NT2/D1 (cell line): ENCODE measurements at regions not wholly inside any gene's neighbourhood (a gene's known extent, or its start where the extent isn't known, plus 50 kb on each side); places are given as distances from the start of the nearest gene placed in this dataset.

Source experiments
- DNase-seq: peaks from one replicate; pipeline ENCODE4 v3.0.0-alpha.2; 2011; ENCODE audit warnings: low read depth, low spot score
- H3K27me3 ChIP-seq: 2 replicates; pipeline ENCODE4 v1.6.0; 2011; ENCODE audit warnings: mild to moderate bottlenecking; ENCODE audit not compliant: insufficient read length, insufficient read depth
- H3K36me3 ChIP-seq: 2 replicates; pipeline ENCODE4 v1.6.1; 2011; ENCODE audit warnings: mild to moderate bottlenecking, low read length, mixed read lengths; ENCODE audit not compliant: insufficient read depth, insufficient read length
- H3K4me1 ChIP-seq: 2 replicates; pipeline ENCODE4 v1.5.1; 2011; ENCODE audit not compliant: insufficient read depth, insufficient read length
- H3K4me3 ChIP-seq: 2 replicates; pipeline ENCODE4 v1.5.1; 2011; ENCODE audit warnings: low read depth; ENCODE audit not compliant: insufficient read length
- H3K9ac ChIP-seq: 2 replicates; pipeline ENCODE4 v1.6.0; 2011; ENCODE audit warnings: low read depth; ENCODE audit not compliant: insufficient read length
- H3K9me3 ChIP-seq: 2 replicates; pipeline ENCODE4 v1.5.1; 2011; ENCODE audit warnings: mild to moderate bottlenecking, low read length; ENCODE audit not compliant: insufficient read depth
- SUZ12 ChIP-seq: IDR thresholded peaks from 2 replicates; pipeline ENCODE4 v1.6.1; 2011; ENCODE audit not compliant: insufficient read length, insufficient read depth; ENCODE audit errors: extremely low read depth
- YY1 ChIP-seq: IDR thresholded peaks from 2 replicates; pipeline ENCODE4 v1.6.1; 2011; ENCODE audit not compliant: insufficient read length, insufficient read depth
- ZNF274 ChIP-seq: IDR thresholded peaks from 2 replicates; pipeline ENCODE4 v1.6.1; 2011; ENCODE audit warnings: mild to moderate bottlenecking, low read depth, low read length

- Histone ChIP-seq H3K9me3 (no peaks in the 10 kb centered on the region; the same call in 1 of the 2 replicates), H3K9ac (no peak overlapping the region), H3K27me3 (no peaks in the 10 kb centered on the region), H3K4me1 (no peaks in the 10 kb centered on the region), H3K4me3 (no peak overlapping the region), H3K36me3 (no peaks in the 10 kb centered on the region)
- DNase-seq, result no peak
- TF ChIP-seq YY1, result no peak
- TF ChIP-seq SUZ12, result no peak
- TF ChIP-seq ZNF274, result no peak
Measured at GRCh38 chr16:51814617-51815016, 663.5 kb upstream of the SALL1 start.

GRCh38 chr16:51813609-51814008 is 662.5 kb upstream of the SALL1 start:
- peak; percentile 22 for DNase-seq
- H3K9me3 ChIP-seq, result no peaks in the 10 kb centered on the region; the same call in 1 of the 2 replicates
- H3K9ac ChIP-seq, result no peak overlapping the region
- H3K36me3 ChIP-seq, result no peaks in the 10 kb centered on the region
- no peak overlapping the region for H3K4me3 ChIP-seq
- TF ChIP-seq YY1 (no peak), ZNF274 (no peak), SUZ12 (no peak)
- H3K27me3 ChIP-seq, result no peaks in the 10 kb centered on the region
- no peaks in the 10 kb centered on the region for H3K4me1 ChIP-seq

GRCh38 chr16:51812945-51813344 is 661.9 kb upstream of the SALL1 start:
- TF ChIP-seq ZNF274, result no peak
- TF ChIP-seq YY1, result no peak
- no peak for TF ChIP-seq SUZ12
- DNase-seq, result no peak
- no peak overlapping the region for H3K4me3 ChIP-seq
- H3K9me3 ChIP-seq, result no peaks in the 10 kb centered on the region; the same call in 1 of the 2 replicates
- no peaks in the 10 kb centered on the region for H3K4me1 ChIP-seq
- no peaks in the 10 kb centered on the region for H3K36me3 ChIP-seq
- H3K27me3 ChIP-seq, result no peaks in the 10 kb centered on the region
- no peak overlapping the region for H3K9ac ChIP-seq

GRCh38 chr16:51807551-51807950 is 656.5 kb upstream of the SALL1 start:
- TF ChIP-seq SUZ12, result no peak
- no peak for TF ChIP-seq ZNF274
- no peak for TF ChIP-seq YY1
- no peaks in the 10 kb centered on the region for H3K4me1 ChIP-seq
- DNase-seq, result no peak
- no peak overlapping the region for H3K9ac ChIP-seq
- no peaks in the 10 kb centered on the region for H3K9me3 ChIP-seq
- no peaks in the 10 kb centered on the region for H3K36me3 ChIP-seq
- H3K4me3 ChIP-seq, result no peak overlapping the region
- no peaks in the 10 kb centered on the region for H3K27me3 ChIP-seq

GRCh38 chr16:51801635-51802034 is 650.6 kb upstream of the SALL1 start:
- TF ChIP-seq ZNF274, result no peak
- TF ChIP-seq SUZ12, result no peak
- TF ChIP-seq YY1, result no peak
- no peaks in the 10 kb centered on the region for H3K36me3 ChIP-seq
- H3K9ac ChIP-seq, result no peak overlapping the region
- H3K27me3 ChIP-seq, result no peaks in the 10 kb centered on the region
- H3K9me3 ChIP-seq, result no peaks in the 10 kb centered on the region
- H3K4me1 ChIP-seq, result no peaks in the 10 kb centered on the region
- DNase-seq, result no peak
- no peak overlapping the region for H3K4me3 ChIP-seq

- no peaks in the 10 kb centered on the region; the same call in 1 of the 2 replicates for H3K9me3 ChIP-seq
- H3K27me3 ChIP-seq, result no peaks in the 10 kb centered on the region
- H3K9ac ChIP-seq, result no peak overlapping the region
- no peak for DNase-seq
- H3K4me1 ChIP-seq, result no peaks in the 10 kb centered on the region
- H3K4me3 ChIP-seq, result no peak overlapping the region
- TF ChIP-seq SUZ12 (no peak), ZNF274 (no peak), YY1 (no peak)
- H3K36me3 ChIP-seq, result no peaks in the 10 kb centered on the region
Measured at GRCh38 chr16:51797669-51798259, 646.7 kb upstream of the SALL1 start.

- DNase-seq, result no peak
- TF ChIP-seq ZNF274 (no peak), SUZ12 (no peak), YY1 (no peak)
- Histone ChIP-seq H3K4me1 (no peaks in the 10 kb centered on the region), H3K36me3 (no peaks in the 10 kb centered on the region), H3K27me3 (no peaks in the 10 kb centered on the region), H3K9me3 (no peaks in the 10 kb centered on the region), H3K9ac (no peak overlapping the region), H3K4me3 (no peak overlapping the region)
Measured at GRCh38 chr16:51779240-51779639, 628.2 kb upstream of the SALL1 start.
